Cardiac muscle cell (in vitro differentiated cells and primary cell): ENCODE measurements at regions not wholly inside any gene's neighbourhood (a gene's known extent, or its start where the extent isn't known, plus 50 kb on each side); places are given as distances from the start of the nearest gene placed in this dataset.

Source experiments
- DNase-seq, 2 donors: peaks; one replicate each; pipeline versions ENCODE4 v3.0.0 to v3.0.0-alpha.2; 2010 to 2017; ENCODE audit warnings: low read depth in 1 of 2, low spot score in 1 of 2
- H3K27ac ChIP-seq: fragments of 200-600 bp; sonication (generic); 2 replicates; pipeline ENCODE4 v1.5.1; 2016
- H3K27me3 ChIP-seq: fragments of 200-600 bp; sonication (generic); 2 replicates; pipeline ENCODE4 v1.6.0; 2016; ENCODE audit warnings: control low read depth
- H3K36me3 ChIP-seq: fragments of 200-600 bp; sonication (generic); 2 replicates; pipeline ENCODE4 v1.5.1; 2016; ENCODE audit warnings: control low read depth
- H3K4me1 ChIP-seq: fragments of 200-600 bp; sonication (generic); 2 replicates; pipeline ENCODE4 v1.8.1; 2017; ENCODE audit warnings: low read depth, mild to moderate bottlenecking, mixed run types
- H3K4me3 ChIP-seq: fragments of 200-600 bp; sonication (generic); 2 replicates; pipeline ENCODE4 v1.5.1; 2016; ENCODE audit warnings: mild to moderate bottlenecking
- H3K9me3 ChIP-seq: fragments of 200-600 bp; sonication (generic); 2 replicates; pipeline ENCODE4 v1.5.1; 2017; ENCODE audit warnings: low read depth, mild to moderate bottlenecking, control low read depth
- TF ChIP-seq, protein P1 (sequence below): IDR thresholded peaks from 2 replicates; pipeline ENCODE4 v1.5.1; 2012; ENCODE audit warnings: low read depth, mild to moderate bottlenecking, low read length

GRCh38 chr11:104402812-104403521 is 239.0 kb upstream of the PDGFD start:
- TF ChIP-seq, protein P1, sequence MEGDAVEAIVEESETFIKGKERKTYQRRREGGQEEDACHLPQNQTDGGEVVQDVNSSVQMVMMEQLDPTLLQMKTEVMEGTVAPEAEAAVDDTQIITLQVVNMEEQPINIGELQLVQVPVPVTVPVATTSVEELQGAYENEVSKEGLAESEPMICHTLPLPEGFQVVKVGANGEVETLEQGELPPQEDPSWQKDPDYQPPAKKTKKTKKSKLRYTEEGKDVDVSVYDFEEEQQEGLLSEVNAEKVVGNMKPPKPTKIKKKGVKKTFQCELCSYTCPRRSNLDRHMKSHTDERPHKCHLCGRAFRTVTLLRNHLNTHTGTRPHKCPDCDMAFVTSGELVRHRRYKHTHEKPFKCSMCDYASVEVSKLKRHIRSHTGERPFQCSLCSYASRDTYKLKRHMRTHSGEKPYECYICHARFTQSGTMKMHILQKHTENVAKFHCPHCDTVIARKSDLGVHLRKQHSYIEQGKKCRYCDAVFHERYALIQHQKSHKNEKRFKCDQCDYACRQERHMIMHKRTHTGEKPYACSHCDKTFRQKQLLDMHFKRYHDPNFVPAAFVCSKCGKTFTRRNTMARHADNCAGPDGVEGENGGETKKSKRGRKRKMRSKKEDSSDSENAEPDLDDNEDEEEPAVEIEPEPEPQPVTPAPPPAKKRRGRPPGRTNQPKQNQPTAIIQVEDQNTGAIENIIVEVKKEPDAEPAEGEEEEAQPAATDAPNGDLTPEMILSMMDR: no peak
- Histone ChIP-seq H3K27ac (peak overlapping the region; percentile 76), H3K27me3 (no peaks in the 10 kb centered on the region), H3K9me3 (no peaks in the 10 kb centered on the region), H3K4me3 (no peak overlapping the region), H3K4me1 (peaks cover 20% of the 10 kb centered on the region), H3K36me3 (no peaks in the 10 kb centered on the region)
- peak in 1 of 2 donors; percentile 13 for DNase-seq

- no peaks in the 10 kb centered on the region for H3K27me3 ChIP-seq
- TF ChIP-seq, protein P1: no peak
- DNase-seq: no peak
Observed at GRCh38 chr11:104394508-104394907, 230.6 kb upstream of the PDGFD start.

GRCh38 chr11:104390651-104391050 is 226.7 kb upstream of the PDGFD start:
- H3K9me3 ChIP-seq: no peaks in the 10 kb centered on the region
- H3K36me3 ChIP-seq: no peaks in the 10 kb centered on the region
- no peaks in the 10 kb centered on the region for H3K4me1 ChIP-seq
- H3K4me3 ChIP-seq: no peak overlapping the region
- no peak overlapping the region for H3K27ac ChIP-seq
- no peaks in the 10 kb centered on the region for H3K27me3 ChIP-seq
- peak in 1 of 2 donors; percentile 76 for DNase-seq
- TF ChIP-seq, protein P1: no peak

More at GRCh38 chr11:104394508-104394907, 230.6 kb upstream of the PDGFD start:
- no peak overlapping the region for H3K4me3 ChIP-seq
- no peaks in the 10 kb centered on the region for H3K4me1 ChIP-seq
- H3K9me3 ChIP-seq: no peaks in the 10 kb centered on the region
- no peak overlapping the region for H3K27ac ChIP-seq
- no peaks in the 10 kb centered on the region for H3K36me3 ChIP-seq

DNA sequence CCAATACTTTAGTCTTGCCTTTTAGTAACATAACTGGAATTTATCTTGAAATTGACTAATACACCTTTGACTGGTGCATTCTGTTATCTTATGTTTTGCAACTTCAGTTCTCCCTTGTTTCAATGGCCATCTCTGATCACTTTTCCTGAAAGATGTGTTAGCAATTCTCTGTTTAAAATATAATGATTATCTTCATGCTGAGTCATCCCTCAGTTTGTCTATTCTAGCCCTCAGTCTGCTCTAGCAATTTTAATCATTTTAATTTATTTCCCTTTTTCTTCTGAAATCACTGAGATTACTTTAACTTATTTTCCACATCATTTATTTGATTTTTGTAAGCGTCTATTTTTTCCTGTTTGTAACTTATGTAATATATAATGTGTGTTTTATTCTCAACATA is 221.9 kb upstream of the PDGFD start:
- H3K4me1 ChIP-seq: no peaks in the 10 kb centered on the region
- TF ChIP-seq, protein P1: no peak
- no peaks in the 10 kb centered on the region for H3K9me3 ChIP-seq
- no peak overlapping the region for H3K4me3 ChIP-seq
- no peaks in the 10 kb centered on the region for H3K27me3 ChIP-seq
- H3K27ac ChIP-seq: no peak overlapping the region
- DNase-seq: no peak
- no peaks in the 10 kb centered on the region for H3K36me3 ChIP-seq

DNA sequence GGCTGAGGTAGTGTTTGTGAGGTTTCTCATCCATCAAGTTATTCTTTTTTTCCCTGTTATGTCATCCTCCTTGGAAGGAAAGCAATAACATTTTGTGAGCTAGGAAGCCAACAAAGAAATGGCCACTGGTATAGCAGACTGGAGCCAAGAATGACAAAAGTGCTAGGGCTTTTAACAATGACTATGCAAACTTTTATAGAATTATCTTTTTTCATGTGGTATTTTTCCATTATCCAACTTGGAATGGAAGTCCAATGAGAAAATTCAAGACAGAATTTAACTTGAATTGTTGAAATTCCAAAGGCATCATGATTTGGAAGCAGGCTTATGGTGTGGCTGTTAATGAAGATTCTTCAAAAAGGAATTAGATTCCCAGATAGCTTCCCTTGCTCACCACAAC is 216.4 kb upstream of the PDGFD start:
- Histone ChIP-seq H3K27me3 (no peaks in the 10 kb centered on the region), H3K4me1 (peaks cover 6% of the 10 kb centered on the region), H3K36me3 (no peaks in the 10 kb centered on the region), H3K9me3 (no peaks in the 10 kb centered on the region), H3K4me3 (no peak overlapping the region), H3K27ac (no peak overlapping the region)
- peak in 1 of 2 donors; percentile 8 for DNase-seq
- TF ChIP-seq, protein P1: no peak
